ENCODE measurements at regions not wholly inside any gene's neighbourhood (a gene's known extent, or its start where the extent isn't known, plus 50 kb on each side); places are given as distances from the start of the nearest gene placed in this dataset.

GRCh38 chr6:27043244-27043643 is 204.3 kb upstream of the PRSS16 start:
- TF ChIP-seq POLR2A (IDR thresholded peaks at IDR 0.05) (no peak), CTCF (IDR thresholded peaks at IDR 0.05) (no peak), POLR2AphosphoS5 (IDR thresholded peaks at IDR 0.05; ENCODE audit: insufficient read depth in 1 of 2, low read depth in 1 of 2) (no peak)
